ENCODE measurements at regions not wholly inside any gene's neighbourhood (a gene's known extent, or its start where the extent isn't known, plus 50 kb on each side); places are given as distances from the start of the nearest gene placed in this dataset.

- DNase-seq: no peak
Observed at GRCh38 chr20:22403632-22404361, 180.6 kb downstream of the FOXA2 start.

GRCh38 chr20:22403022-22403631, 181.2 kb downstream of the FOXA2 start:
- DNase-seq: no peak

DNA sequence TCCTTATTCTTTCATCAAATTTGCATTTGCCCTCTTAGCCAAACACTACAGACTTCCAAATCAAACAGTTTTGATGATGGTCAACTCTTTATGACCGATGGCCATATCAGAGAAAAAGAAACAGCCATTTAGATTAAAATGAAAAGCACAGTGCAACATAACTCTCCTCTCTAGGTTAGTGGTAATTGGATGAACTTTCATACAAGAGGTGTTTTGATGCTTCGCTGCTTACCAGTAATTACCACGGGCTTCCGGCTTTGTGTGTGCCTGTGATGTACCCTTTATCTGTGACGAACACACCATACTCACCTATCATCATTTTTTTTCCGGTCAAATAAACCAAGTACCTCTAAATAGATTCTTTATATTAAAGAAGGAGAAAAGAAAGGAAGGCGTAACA, 181.8 kb downstream of the FOXA2 start:
- no peak for DNase-seq

GRCh38 chr20:22400440-22400839, 183.9 kb downstream of the FOXA2 start:
- no peak for DNase-seq

GRCh38 chr20:22394583-22394982, 189.8 kb downstream of the FOXA2 start:
- no peak for DNase-seq

GRCh38 chr20:22390543-22390903, 193.8 kb downstream of the FOXA2 start:
- DNase-seq: no peak

DNA sequence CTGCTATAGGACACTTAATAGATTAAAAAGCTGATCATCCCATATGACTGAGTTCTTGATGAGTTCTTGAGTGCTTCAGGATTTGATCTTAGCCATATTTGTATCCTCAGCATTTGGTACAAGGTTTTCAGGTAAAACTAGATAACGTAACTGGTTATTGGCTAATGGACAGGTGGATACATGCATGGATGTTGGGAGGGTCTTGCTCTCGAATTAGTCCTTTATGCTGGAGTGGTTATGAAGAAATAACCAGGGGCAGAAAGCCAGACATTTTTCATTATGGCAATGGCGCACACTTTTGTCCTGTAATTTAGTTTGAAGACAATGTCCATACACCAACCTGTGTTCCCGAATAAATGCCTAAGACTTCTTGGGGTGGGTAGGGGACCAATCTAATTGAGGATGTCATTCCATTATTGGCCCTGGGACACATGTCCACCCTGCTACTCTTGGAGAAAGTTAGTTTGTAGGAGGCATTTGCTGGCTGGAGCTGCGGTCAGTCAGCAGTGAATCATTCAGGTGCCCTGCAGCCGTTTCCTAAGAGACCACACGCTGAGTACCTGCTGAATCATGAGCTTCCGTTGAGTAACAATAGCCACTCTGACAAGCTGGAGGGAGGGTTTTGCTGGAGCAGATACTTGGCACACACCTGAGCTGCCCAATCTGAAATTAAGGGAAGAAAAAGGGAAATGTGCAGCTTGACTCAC, 194.4 kb downstream of the FOXA2 start:
- DNase-seq: no peak

- DNase-seq: no peak
Observed at GRCh38 chr20:22387452-22387851, 196.9 kb downstream of the FOXA2 start.

GRCh38 chr20:22386306-22386623, 198.1 kb downstream of the FOXA2 start:
- no peak for DNase-seq

GRCh38 chr20:22385602-22386305, 198.6 kb downstream of the FOXA2 start:
- no peak for DNase-seq

DNA sequence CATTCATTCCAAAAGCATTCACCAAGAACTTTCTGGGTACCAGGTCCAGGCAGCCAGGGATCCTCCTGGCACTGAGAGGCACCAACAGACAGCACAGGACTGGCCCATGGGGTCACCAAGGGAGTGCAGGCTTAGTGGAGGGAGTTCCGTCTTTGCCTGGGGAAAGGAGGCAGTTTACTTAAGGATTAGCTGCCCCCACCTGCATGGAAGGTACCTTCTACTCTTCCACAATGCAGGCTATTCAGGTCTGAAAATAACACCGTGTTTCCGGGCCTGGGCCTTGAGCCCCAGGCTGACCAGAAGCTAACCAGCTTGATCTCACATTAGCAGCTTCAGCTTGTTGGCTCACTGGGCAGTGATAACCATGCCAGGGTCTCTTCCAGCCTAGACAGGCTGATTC, 199.4 kb downstream of the FOXA2 start:
- DNase-seq: no peak

GRCh38 chr20:22383156-22383555, 201.2 kb downstream of the FOXA2 start:
- DNase-seq: no peak

GRCh38 chr20:22382742-22383141, 201.6 kb downstream of the FOXA2 start:
- no peak for DNase-seq

- no peak for DNase-seq
Observed at GRCh38 chr20:22381812-22382416, 202.5 kb downstream of the FOXA2 start.

GRCh38 chr20:22379472-22379871, 204.9 kb downstream of the FOXA2 start:
- DNase-seq: no peak

DNA sequence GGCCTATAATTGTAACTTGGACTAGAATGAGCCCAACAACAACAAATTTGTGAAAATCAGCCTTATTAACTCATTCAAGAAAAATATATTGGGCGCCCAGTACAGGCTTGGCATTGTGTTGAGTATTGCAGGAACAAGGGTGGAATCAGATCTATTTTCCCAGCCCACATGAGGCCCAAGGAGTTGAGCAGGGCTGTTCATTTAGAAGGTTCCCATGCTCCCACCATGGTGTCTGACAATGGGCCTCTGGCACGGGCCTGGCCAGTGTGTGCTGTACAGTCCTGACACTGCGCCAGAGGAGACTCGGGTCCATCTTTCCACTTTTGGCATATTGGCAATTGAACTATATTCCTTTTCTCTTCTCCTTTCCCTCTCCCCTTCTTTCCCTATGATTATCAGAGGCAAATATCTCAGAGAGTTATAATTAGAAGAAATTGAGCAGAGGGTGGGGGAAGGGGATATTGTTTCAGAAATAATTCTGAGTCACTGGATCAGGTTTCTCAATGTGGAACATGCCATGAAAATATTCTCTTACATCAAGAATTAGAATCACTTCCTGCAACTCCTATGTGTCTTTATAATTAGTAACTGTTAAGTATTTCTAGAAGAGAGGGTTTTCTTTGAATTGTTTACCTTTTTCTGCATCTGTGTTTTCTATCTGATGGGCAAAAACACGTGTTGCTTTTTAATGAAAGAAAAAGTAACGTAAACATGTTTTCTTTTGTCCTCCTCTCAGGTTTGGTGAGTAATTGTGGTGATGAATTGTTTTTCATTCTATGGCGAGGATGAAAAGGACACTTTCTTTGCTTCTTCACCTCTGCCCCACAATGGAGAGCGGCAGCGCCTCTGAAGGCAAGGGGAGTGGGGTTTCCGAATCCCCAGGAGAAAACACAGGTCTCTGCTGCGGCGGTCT, 209.4 kb downstream of the FOXA2 start:
- DNase-seq: no peak

- DNase-seq: no peak
Observed at GRCh38 chr20:22374066-22374465, 210.3 kb downstream of the FOXA2 start.

DNA sequence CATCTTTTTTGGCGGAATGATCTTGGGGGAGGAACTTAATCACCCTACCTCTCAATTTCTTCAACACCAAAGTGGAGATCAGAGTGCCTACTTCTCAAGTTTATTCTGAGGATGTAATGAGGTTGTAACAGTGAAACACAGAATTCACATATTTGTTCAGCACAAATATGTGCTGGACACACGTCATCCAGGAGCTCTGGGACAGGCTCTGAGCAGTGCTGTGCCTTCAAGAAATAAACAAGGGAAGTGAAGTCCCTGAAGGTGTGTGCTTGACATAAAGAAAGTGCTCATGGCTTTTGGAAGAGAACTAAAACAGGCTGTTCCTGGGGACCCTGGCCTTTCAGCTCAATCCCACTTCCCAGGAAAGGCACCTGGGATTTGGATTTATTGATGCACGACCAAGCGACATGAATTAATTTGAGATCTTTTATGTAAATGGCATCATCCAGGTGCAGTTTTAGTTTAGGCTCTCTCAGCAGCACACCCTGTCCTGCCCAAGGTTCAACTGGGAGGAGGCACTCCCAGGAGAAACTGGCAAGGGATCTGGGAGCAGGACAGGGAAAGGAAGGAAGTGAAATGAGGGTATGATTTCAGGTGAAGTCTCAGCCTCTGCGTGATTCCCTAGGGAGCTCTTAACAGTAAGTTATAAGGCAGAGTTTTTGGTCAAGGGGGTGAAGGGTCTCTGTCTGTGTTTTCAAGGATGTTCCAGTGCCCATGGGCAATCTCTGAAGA, 211.0 kb downstream of the FOXA2 start:
- DNase-seq: no peak

DNA sequence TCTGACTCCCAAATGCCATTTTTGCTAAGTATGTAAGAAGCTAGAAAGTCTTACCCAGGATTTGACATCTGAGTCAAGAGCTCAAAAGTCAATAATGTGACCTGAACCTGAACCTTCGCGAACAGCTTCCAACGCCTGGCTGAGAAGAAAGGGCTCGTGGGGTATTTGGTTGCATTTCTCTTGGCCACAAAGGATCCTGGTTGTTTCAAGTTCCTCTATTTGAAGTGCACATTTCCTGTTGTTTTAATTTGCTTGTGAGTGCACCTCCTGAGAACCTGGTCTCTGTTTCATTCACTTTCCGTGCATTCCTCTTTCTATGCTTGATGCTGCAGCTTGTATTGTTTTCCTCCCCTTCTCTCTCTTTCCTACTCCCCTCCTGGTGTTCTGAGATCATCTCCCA, 212.5 kb downstream of the FOXA2 start:
- no peak for DNase-seq

DNA sequence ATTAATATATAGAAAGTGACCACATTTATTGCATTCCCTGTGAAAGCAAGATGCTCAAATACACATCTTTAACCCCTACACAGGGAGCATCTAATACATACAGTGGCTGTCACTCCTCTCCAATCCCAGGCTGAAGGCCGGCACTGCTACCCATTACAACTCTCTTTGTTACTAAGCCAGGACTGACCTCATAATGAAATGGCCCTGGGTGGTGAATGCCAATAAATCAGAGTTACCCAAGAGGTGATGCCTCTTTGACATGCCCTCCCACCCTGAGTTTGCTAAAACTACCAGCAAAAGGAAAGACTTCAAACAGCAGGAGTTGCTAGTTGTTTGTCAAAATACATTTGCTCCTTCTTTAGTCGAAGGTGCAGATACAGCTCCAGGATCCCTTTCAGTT, 214.2 kb downstream of the FOXA2 start:
- no peak for DNase-seq

GRCh38 chr20:22369100-22369499, 215.3 kb downstream of the FOXA2 start:
- DNase-seq: no peak

GRCh38 chr20:22368235-22368634, 216.1 kb downstream of the FOXA2 start:
- no peak for DNase-seq
